ENCODE measurements at regions not wholly inside any gene's neighbourhood (a gene's known extent, or its start where the extent isn't known, plus 50 kb on each side); places are given as distances from the start of the nearest gene placed in this dataset.

DNA sequence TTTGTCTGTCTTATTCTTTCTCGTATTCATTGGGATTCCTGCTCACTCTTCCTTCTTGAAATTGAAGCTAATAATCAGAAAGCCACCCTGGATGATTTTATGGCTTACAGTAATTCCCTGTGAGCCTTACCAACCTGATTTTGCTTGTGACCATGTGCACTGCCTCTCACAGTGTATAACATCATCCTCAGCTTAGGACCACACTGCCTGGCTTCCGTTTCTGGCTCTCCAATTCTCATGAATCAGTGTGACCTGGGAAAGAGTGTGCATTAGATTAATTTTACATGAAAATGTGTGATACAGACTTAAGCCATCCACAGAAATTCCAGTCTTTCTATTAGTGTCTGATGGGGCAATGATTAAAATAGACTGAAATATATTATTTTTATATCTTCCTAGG, 126.8 kb upstream of the DMRT1 start:
- Histone ChIP-seq H3K27ac (peak overlapping the region; percentile 81 to 90 (median 83)), H3K9me3 (no peaks in the 10 kb centered on the region), H3K27me3 (no peaks in the 10 kb centered on the region), H3K4me1 (peaks cover 49 to 54% of the 10 kb centered on the region in 2 donors), H3K4me3 (no peak overlapping the region), H3K36me3 (peaks cover 0 to 27% of the 10 kb centered on the region in 2 donors)
- in situ Hi-C loops (cut with MboI; ENCODE audit: low sequenced_read_pairs in 4 of 4), result no loop called here
- TF ChIP-seq, protein P1, sequence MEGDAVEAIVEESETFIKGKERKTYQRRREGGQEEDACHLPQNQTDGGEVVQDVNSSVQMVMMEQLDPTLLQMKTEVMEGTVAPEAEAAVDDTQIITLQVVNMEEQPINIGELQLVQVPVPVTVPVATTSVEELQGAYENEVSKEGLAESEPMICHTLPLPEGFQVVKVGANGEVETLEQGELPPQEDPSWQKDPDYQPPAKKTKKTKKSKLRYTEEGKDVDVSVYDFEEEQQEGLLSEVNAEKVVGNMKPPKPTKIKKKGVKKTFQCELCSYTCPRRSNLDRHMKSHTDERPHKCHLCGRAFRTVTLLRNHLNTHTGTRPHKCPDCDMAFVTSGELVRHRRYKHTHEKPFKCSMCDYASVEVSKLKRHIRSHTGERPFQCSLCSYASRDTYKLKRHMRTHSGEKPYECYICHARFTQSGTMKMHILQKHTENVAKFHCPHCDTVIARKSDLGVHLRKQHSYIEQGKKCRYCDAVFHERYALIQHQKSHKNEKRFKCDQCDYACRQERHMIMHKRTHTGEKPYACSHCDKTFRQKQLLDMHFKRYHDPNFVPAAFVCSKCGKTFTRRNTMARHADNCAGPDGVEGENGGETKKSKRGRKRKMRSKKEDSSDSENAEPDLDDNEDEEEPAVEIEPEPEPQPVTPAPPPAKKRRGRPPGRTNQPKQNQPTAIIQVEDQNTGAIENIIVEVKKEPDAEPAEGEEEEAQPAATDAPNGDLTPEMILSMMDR (IDR thresholded peaks at IDR 0.05 in 4 of 5, conservative IDR thresholded peaks at IDR 0.05 in 1 of 5), result no peak
- TF ChIP-seq POLR2A (IDR thresholded peaks at IDR 0.05), result no peak
- intact Hi-C loops (cut with DNase I; ENCODE audit: low total_unique reads), result loop anchor here (2.0 kb wide), 1 partner anchor 20 kb away; no protein-coding TSS in a partner anchor
- DNase-seq (no peak), ATAC-seq (no peak)

DNA sequence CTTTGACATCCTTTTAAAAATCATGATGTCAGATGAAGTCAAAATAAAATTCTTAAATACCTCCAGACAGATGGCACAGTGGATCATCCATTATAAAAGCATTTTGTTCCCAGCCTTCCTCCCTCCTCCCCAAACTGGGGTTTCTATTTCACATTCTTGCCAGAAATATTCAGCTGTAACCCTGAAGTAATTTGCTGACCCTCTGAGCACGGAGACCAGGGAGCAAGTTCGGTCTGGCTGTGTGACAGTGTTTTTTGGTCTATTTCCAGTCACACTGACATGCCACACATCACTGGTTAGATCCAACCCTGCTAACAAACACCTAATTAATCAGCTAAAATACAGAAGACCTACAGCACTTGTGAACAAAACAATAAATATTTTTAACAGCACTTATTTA, 126.2 kb upstream of the DMRT1 start:
- DNase-seq (no peak), ATAC-seq (no peak)
- intact Hi-C loops (cut with DNase I; ENCODE audit: low total_unique reads), result loop anchor here (2.0 kb wide), 1 partner anchor 20 kb away; no protein-coding TSS in a partner anchor
- H3K9me3 ChIP-seq, result no peaks in the 10 kb centered on the region
- TF ChIP-seq POLR2A (IDR thresholded peaks at IDR 0.05), result no peak
- TF ChIP-seq, protein P1 (IDR thresholded peaks at IDR 0.05 in 4 of 5, conservative IDR thresholded peaks at IDR 0.05 in 1 of 5), result no peak
- H3K4me3 ChIP-seq, result peak overlapping the region in 1 of 4 donors; percentile 5
- peak overlapping the region; percentile 81 to 90 (median 83) for H3K27ac ChIP-seq
- H3K36me3 ChIP-seq, result peaks cover 0 to 27% of the 10 kb centered on the region in 2 donors
- peaks cover 51 to 61% of the 10 kb centered on the region in 2 donors for H3K4me1 ChIP-seq
- in situ Hi-C loops (cut with MboI; ENCODE audit: low sequenced_read_pairs in 4 of 4), result no loop called here
- H3K27me3 ChIP-seq, result no peaks in the 10 kb centered on the region

DNA sequence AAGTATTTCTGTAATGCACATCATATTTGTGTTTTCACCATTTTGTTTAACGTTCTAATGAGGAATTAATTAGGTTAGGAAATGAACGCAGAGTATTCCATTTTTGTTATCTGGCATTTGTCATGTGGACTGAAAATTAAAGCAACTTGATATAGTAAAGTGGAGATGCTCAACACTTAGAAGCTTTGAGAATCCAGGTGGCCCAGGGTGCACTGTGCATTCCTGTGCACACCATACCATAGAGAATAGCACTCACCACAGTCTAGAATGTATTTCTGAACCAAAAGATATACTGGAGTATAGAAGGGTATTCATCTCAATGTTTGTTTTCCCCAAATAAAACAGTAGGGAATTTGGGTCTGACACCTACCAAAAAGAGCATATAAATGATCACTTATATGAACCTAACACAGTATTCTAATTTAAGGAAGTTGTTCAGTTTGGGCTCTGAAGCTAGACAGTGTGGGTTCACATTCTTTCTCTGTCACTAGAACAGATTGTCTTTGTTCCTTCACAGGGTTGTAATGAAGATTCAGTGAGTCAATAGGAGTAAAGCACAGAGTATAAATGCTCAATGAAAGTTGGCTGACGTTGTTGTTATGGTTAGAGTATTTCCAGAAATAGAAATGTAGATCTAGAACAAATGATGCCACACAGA, 125.6 kb upstream of the DMRT1 start:
- TF ChIP-seq, protein P1 (IDR thresholded peaks at IDR 0.05 in 4 of 5, conservative IDR thresholded peaks at IDR 0.05 in 1 of 5), result no peak
- peak; percentile 15 to 43 for TF ChIP-seq POLR2A (IDR thresholded peaks at IDR 0.05)
- intact Hi-C loops (cut with DNase I; ENCODE audit: low total_unique reads), result loop anchor here (2.0 kb wide), 1 partner anchor 21 kb away; no protein-coding TSS in a partner anchor
- ATAC-seq, result peak; percentile 90 to 92
- DNase-seq, result no peak
- Histone ChIP-seq H3K9me3 (no peaks in the 10 kb centered on the region), H3K36me3 (peaks cover 0 to 25% of the 10 kb centered on the region in 2 donors), H3K4me3 (peak overlapping the region in 1 of 4 donors; percentile 5), H3K27ac (peak overlapping the region; percentile 81 to 90 (median 83)), H3K27me3 (no peaks in the 10 kb centered on the region), H3K4me1 (peaks cover 54 to 66% of the 10 kb centered on the region in 2 donors)
- in situ Hi-C loops (cut with MboI; ENCODE audit: low sequenced_read_pairs in 4 of 4), result no loop called here

DNA sequence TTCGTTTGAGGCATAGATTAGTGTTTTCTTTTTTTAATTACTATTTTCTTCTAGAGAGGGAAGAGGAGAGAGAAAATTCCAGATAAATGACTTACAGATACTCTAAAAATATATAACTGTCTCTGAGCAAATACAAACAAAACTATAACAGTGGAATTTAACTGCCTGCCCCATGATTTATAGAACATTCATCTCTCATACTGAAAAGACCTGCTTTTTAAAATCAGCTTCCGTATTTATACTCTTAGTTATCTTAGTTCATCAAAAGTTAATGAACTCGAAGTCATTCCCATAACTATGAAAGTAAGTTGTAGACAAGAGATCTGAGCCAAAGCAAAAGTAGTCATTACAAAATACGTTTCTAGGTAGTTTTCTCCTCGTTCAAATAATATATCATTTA, 123.8 kb upstream of the DMRT1 start:
- Histone ChIP-seq H3K27me3 (no peaks in the 10 kb centered on the region), H3K27ac (peak overlapping the region; percentile 32 to 90 (median 82)), H3K4me3 (no peak overlapping the region), H3K36me3 (peaks cover 0 to 7% of the 10 kb centered on the region in 2 donors), H3K9me3 (no peaks in the 10 kb centered on the region), H3K4me1 (peaks cover 68 to 74% of the 10 kb centered on the region in 2 donors)
- DNase-seq (no peak), ATAC-seq (no peak)
- in situ Hi-C loops (cut with MboI; ENCODE audit: low sequenced_read_pairs in 4 of 4) (no loop called here), intact Hi-C loops (cut with DNase I; ENCODE audit: low total_unique reads) (no loop called here)
- TF ChIP-seq, protein P1 (IDR thresholded peaks at IDR 0.05 in 4 of 5, conservative IDR thresholded peaks at IDR 0.05 in 1 of 5), result no peak
- TF ChIP-seq POLR2A (IDR thresholded peaks at IDR 0.05), result no peak
